Right hindlimb (tissue), 1 donor: ENCODE measurements at regions not wholly inside any gene's neighbourhood (a gene's known extent, or its start where the extent isn't known, plus 50 kb on each side); places are given as distances from the start of the nearest gene placed in this dataset.

ENCODE experiments used
- DNase-seq: peaks from one replicate; pipeline ENCODE4 v3.0.0-alpha.2; 2018

DNA sequence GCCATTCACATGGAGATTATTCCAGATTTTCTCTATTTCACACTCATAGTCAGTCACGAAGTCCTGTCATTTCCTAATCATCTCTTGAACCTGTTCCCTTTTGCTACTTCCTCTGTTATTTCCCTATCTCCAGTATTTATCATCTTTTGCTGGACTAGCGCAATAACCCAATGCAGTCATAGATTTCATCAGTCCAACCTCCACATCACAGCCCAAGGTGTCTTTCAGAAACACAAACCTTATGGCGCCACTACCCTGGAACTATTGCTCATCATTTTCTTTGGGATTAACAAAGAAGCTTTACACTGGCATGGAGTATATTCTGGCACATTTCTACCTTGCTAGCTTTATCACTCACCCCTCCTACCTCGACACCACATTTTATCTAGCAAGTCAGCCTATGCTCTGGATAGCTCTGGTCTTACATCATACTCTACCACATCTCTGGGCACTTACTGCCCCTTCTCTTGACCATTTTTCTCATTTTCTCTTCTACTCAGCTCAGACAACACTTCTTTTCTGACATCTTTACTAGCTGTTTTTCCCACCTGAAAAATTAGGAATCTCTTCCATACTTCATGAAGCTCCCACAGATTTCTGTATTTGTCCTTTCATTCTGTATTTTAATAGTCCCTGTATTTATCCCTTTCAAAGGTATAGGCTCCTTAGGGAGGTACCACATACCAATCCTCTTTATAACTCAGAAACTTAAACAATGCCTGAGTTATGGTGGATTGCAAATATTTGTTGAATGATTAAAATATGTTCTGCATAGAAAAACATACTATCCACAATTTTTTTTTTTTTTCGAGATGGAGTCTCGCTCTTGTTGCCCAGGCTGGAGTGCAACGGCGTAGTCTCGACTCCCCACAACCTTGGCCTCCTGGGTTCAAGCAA lies 534.7 kb downstream of the KLF12 start:
- no peak for DNase-seq

DNA sequence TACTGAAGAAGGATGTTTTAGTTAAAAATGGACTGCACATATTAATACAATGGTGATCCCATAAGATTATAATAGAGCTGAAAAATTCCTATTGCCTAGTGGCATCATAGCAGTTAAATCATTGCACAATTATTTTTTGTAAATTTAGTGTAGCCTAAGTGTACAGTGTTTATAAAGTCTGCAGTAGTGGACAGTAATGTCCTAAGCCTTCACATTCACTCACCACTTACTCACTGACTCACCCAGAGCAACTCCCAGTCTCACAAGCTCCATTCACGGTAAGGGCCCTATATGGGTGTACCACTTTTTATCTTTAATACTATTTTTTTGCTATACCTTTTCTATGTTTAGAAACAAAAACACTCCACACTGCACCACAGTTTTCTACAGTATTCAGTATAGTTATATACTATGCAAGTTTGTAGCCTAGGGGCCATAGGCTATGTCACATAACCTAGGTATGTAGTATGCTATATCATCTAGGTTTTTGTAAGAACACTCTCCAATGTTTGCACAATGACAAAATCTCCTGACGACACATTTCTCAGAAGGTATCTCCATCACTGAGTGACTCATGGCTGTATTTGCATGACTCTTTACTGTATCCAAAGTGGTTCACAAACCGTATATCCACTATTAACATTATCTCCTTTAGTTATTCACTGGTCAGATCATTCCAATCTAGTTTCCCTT lies 536.0 kb downstream of the KLF12 start:
- no peak for DNase-seq

DNA sequence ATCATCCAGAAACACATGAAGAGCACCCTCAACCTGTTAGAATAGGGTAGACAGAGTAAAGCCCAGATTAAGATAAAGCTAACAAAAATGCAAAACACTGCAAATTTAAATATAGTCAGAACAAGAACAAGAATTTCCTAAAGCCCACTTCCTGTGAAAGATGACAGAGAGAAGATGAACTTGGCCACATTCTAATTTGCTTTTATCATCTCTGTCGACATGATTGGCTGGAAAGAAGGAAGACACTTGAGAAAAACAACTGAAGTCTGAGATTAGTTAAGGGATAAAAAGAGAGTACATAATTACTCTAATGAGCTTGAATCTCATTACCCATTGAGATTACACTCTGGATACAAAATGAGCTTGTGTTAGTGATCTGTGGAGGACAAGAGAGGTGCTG lies 537.6 kb downstream of the KLF5 start:
- no peak for DNase-seq

DNA sequence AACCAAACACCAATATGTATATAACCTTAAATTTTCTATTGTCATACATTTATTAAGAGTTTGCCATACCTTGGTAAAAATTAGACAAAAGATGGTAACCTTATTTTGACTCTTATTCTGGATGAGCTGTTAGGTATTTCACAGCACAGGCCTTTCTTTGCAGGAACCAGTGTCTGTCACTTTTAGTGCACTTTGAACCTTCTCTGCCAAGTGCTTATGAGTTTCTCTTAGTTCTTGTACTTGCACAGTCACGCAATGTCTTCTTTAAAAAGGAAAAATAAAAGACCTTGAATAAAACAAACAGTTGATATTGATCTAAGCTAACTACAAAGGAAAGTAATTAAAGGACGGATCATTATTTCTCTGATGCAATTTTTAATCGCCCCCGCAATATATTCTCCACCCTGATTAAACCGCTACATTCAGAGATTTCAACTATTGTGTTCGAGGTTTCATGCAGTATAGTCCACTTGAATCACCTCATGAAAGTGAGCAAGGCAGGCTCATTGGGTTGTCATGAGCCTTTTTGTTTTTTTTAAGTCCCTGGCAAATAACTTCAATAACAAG lies 534.5 kb downstream of the KLF5 start:
- no peak for DNase-seq

DNA sequence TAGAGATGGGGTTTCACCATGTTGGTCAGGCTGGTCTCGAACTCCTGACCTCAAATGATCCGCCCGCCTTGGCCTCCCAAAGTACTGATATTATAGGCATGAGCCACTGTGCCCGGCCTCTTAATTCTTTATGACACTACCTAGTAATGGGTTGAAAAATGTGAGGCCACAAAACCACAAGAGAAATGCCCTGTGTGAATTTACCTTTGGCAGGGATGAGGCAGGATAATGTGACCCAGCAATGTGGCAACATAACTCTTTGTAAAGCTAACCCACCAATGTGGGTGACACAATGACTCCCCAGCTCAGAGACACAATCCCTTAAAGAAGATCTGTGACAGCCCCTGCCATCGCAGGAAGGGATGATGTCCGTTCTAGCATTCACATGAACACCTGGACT lies 533.1 kb downstream of the KLF5 start:
- no peak for DNase-seq

DNA sequence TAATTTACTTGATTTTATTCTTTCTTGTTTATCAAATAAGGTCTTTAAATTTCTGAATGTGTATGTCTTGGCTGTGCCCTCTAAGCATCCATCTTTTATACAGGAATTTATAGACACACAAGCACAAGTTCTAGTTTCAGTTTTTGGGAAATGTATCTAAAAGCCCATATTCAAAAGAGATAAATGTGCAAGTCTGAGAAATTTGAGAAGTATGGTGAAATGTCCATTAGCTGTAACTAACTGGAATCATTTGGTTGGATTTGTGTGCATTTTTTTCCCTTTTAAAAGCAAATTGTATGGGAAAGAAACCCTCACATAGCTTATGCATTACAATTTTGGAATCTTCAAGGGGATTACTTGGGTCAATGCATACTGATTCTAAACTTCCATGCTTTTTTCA lies 532.0 kb downstream of the KLF5 start:
- no peak for DNase-seq

DNA sequence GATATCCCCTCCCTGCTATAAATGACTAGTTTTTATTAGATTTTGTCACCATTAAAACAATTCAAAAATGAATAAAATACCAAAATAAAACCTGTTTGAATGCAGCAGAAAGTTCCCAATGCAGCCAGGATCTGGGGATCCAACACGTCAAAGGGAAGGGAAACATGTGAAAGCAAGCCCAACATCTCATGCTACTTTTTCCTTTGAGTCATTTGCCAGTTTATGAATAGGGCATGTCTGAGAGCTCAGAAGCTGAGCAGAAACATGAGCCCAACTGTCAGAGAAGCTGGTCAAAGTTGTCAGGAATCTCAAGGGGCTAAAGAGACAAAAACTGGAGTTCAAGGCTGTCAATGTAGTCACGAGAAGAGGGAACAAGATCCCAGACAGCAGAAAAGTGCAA lies 526.4 kb downstream of the KLF5 start:
- DNase-seq, result no peak

DNA sequence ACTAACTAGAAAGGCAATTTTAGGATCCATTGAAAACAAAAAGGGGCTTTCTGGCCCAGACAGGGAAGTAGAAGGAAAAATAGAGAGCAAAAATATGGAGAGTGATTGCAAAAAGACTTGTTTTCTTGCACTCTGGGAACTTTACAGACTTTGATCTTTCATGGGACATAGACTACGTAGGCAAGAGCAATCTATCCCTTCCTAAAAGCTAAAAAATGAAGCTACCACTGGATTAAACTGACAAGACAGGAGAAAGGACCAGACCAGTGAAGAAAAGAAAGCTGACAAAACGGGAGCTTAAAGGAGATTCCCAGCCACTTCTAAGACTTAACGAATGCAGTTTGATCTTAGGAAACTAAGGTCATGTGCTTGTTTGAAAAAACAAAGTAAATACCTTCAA lies 524.5 kb downstream of the KLF5 start:
- no peak for DNase-seq

DNA sequence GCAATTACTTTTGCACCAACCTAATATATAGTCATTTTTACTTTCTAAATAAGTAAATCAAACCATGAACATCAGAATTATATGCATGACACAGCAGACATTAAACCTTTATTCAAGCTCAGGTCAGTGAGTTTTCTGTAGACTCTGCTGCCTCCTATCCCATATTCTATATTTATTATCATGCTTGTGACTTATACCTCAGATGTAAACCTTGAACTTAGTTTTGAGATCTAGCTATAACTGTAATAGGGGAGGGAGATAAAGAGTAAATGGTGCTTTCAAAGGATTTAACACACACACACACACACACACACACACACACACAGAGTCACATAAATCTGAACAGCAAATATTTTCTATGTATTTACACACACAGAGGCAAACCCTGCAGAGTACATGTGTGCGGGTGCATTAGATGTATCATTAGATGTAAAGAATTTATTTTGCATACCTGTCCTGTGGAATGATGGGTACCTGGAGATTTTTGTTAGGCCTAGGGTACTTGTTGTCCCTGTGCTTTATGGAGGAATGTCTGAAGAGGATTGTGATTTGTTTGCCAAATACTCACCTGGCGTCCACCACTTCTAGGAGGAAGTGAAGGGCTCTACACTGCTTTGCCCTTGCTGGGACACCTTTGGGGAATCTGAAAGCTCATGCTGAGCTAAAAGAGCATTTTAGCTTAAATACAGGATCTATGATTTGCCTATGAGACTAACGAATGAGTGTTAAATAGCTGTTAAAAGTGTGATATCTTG lies 521.9 kb downstream of the KLF5 start:
- DNase-seq, result no peak

DNA sequence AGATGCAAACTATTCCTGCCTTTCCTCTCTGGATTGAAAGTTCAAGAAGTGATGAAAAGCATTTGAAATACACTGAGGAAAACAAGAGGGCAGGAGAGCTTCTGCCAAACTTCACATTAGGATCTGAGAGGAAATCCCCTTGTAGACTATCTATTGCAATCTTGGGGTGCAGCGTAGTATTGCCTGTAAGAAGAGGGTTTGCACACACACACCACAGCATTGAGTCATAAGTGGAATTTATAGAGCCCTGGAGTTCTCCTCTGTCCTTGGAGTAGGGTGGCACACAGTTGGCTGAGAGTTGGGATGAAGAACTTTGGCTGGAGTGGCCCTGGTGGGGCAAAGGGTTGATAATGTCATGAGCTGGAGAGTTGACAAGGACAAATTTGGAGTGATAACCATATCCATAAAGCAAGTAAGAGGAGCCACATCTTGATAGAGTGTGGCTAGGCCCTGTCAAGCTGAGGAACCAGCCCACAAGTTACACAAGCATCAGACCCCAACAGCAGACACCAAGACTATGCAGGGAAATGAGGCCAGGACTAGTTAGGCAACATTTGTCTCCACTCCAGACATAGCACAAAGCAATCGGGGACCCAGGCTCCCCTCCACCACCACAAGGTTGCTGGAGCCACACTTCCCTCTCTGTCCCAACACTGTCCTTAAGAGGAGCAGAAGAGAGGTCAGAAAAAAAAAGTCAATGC lies 520.9 kb downstream of the KLF5 start:
- DNase-seq, result no peak

DNA sequence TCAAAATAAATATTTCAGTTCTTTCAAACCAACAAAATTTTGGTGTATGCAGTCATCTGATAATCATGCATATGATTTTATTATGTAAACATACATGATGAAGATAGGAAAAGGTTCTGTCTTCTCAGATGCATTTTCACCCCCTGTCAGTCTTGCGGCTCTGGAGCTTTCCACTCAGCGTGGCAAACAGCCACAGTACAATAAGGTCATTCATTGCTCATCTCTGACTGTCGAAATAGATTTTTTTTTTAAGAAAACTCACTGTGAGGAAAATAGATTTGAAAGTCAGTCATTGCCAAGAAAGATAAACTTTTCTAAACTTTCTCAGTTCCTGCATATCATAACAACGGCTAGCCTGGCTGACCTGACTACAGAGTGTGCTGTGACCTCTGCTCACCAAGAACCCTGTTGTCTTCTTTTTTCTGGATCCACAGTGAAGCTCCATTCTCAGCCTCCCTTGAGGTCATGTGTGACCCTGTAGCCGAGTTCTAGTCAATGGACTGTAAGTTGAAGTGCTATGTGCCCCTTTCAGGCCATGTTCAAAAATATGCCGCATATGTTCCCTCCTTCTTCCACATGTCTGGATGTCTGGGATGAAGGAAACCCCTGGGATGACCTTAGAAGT lies 519.6 kb downstream of the KLF5 start:
- no peak for DNase-seq

DNA sequence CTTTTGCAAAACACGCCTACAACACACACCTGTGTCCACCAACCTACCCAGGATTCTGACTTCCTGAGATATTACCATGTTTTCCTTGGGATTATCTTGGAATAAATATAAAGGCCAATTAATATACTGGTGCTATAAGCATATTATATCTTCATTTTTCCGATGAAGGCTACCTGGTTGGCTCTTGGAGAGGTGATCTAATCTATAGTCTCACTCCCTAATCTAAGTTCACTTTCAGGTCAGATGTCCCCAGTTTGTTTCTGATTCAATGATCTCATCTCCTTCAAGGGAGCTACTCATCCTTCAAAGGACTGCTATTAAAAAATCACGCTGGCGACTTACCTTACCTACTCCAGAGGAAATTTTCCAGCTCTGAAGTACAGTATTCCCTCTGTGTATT lies 517.5 kb downstream of the KLF5 start:
- no peak for DNase-seq

DNA sequence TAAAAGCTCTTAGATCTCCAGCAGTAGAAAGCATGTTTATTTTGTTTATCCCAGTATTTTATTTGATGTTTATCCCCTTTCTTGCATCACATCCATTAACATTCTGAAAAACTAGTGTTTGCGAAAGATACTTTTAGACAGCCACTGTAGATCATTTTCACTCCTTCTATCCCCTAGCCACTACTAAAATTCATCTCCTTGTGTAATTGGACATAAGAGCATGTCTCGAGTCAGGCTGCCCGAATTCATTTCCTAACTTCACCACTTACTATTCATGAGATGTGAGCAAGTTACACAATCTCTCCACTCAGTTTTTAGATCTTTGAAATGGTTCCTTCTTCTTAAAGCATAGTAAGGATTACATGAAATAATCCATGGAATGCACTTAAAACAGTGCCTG lies 514.0 kb downstream of the KLF5 start:
- no peak for DNase-seq

DNA sequence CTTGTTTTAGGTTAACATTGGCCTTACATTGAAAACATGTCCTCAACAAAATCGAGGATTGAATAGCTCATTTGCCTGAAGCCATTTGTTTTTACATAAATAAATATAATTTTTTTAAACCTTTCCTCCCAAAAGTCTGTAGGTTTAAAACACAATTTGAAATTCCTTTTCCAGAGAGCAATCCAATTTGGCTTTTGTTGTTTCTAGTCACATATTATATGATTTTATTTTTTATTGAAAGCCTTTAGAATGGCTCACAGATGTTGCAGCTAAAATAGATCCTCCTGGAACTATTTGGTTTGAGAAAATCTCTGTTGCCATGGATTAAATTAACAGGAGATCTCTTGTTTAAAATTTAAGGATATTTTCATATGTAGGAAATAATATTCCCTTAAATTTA lies 512.6 kb downstream of the KLF5 start:
- DNase-seq, result no peak

DNA sequence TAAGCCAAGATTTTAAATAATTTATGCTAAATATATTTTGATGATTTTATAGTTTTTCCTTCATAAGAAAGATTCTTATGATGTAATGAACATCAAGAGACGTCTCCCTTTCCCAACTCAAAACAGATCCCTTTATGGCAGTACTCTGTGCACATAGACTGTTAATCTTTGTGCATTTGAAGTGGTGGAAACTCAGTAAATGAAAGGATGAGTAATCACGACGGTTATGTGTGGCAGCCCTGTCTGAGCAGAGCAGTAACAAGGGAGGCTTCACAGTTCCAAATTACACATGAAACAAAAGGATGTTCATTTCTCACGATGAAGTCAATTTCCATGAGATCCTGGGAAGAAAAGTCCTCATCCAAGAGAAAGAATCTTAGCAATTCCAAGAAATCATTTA lies 498.1 kb downstream of the KLF5 start:
- DNase-seq, result no peak

DNA sequence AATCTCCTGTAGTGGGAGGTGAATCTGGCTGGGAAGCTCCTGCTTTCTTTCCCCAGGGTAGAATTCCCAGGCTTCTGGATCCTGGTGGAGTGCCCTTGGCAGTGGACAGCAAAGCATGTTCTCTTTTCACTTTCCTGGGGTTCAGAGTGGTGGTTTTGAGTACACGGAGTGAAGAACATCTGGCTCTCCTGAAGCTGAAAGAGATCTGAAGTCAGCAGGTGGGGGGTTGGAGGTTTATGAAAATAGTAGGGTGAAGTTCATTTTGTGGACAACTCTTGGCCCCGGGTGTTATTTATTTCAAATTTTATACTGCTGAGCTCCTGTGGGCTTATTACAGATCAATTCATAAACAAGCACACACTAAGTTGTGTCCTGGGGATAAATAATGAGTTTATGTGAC lies 497.3 kb downstream of the KLF5 start:
- DNase-seq, result no peak

DNA sequence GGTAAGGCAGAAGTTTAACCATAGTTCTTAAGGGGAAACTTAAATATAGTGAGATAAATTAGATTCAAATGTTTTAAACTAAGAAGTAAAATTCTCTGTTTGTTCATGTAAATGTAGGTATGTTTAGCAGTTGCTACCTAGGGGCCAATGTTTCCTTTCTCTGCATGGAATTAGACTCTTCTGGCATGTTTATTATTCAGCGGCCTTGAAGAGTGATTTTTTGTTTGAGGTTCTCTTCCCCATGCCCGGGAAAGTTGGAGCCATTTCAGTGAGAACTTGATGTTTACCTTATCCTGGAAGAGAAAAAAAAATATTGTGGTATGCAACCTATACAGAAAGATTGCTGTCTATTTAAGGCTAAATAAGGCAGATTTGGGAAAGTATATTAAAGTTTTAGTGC lies 492.9 kb downstream of the KLF5 start:
- DNase-seq, result no peak

DNA sequence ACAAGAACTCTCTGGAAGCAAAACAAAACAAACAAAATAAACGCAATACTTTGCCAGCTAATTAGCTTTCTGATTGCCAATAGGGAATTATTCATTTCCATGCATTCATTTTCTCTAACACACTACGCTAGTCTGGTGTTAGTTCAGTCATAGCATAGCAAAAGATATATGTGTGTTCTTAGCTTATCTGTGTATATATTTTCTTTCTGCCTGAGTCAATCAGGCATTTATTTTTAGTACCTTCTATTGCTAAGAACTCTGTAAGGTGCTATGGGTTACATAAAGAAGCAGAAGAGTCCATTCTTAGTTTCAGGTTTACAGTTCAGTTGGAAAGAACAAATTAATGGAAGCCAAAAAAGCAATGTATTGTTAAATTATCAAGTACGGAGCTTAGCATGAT lies 490.9 kb downstream of the KLF5 start:
- DNase-seq, result no peak

DNA sequence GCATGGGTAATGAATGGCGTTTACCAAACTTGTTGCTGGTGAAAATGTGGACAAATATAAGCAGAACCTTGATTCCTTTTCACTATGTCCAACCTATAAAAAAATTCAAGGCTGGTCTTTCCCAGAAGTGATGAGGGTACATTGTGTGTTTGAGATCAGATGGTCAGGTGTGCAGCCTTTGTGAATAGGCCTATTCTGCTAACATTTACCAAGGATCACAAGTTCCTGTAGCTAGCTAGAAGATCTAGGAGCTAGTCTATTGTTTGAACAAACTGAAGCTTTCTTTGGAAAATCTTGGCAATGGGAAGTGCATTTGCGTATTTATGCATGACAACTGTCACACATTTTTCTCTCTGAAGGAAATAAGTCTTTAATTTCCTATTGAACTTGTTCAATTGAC lies 489.6 kb downstream of the KLF5 start:
- DNase-seq, result no peak

DNA sequence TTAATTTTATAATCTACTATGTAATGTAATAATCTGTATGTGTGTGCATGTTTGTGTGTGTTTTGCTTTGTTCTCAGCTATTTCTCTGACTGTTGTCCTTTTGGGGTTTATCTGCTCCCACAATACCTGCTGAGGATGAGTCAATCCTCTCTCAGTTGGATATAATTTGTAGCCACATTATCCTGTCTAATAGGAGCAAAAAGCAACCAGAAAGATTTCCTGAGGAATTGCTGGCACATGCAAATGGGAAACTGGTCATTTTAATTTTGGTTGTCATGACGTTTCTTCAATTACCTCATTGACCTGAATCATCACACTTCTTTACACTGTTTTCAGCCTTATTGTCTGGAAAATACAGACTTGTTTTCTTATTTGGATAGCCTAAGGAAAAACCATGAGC lies 488.4 kb downstream of the KLF5 start:
- no peak for DNase-seq

DNA sequence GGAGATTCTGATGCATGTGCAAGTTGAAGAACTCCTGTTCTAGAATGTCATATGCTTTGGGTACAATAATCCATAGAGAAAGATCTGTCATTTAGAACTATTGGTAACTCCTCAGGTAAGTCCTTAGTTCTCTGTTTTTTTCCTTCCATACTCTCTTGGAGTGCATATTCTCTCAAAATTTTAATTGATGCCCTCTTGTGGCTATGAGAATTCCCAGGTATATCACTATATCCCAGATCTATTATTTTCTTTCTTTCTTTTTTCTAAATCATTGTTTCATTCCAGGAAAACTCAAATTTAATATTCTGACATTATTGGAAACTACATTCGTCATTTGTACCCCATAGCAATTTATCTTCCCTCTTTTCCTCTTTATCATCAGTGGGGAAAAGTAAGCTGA lies 485.4 kb downstream of the KLF5 start:
- no peak for DNase-seq

DNA sequence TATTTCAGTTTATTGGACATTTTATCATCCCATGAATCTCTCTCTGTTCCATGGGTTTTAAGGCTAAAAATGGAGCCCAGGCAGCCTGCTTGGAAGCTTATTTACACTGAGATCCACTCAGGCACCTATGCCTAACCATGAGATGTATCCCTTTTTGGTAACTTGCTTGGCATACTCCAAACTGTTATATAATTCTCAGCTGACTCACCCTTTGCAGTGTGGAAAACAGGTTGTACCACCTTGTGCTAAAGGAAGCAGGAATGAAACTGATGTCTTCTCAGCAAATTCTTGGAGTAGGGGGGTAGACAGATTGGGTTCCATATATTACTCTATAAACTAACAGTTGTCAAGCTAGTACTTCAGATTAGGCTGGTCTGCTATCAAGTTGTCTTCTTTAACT lies 483.6 kb downstream of the KLF5 start:
- DNase-seq, result no peak
